A549 (cell line): ENCODE measurements at regions not wholly inside any gene's neighbourhood (a gene's known extent, or its start where the extent isn't known, plus 50 kb on each side); places are given as distances from the start of the nearest gene placed in this dataset.

ENCODE experiments used
- CEBPB ChIP-seq, 2 experiments: fragments of >200 bp in 1 of 2; sonication (Bioruptor Twin) in 1 of 2; formaldehyde crosslinking in 1 of 2; IDR thresholded peaks; 2 replicates each; pipeline ENCODE4 v1.6.1; 2012 to 2016
- CTCF ChIP-seq: fragments of >200 bp; sonication (Bioruptor Twin); formaldehyde crosslinking; IDR thresholded peaks from 3 replicates; pipeline ENCODE4 v1.5.1; 2016
- FOSL2 ChIP-seq, 2 experiments: fragments of 450-650 bp in 1 of 2; fragments of >200 bp in 1 of 2; sonication (Bioruptor Twin) in 1 of 2; formaldehyde crosslinking; IDR thresholded peaks; 2 replicates each; pipeline versions ENCODE4 v1.5.0 to v1.6.1; 2016 to 2020; ENCODE audit warnings: mild to moderate bottlenecking in 1 of 2, moderate library complexity in 1 of 2
- MAX ChIP-seq: IDR thresholded peaks from 2 replicates; pipeline ENCODE4 v1.6.1; 2012
- PBX3 ChIP-seq: IDR thresholded peaks from 2 replicates; pipeline ENCODE4 v1.6.1; 2012
- POLR2A ChIP-seq: IDR thresholded peaks from 2 replicates; pipeline ENCODE4 v1.6.1; 2012; ENCODE audit warnings: mild to moderate bottlenecking, low read length
- SREBF2 ChIP-seq: fragments of 450-650 bp; IDR thresholded peaks from 2 replicates; pipeline ENCODE4 v1.6.1; 2014; ENCODE audit warnings: mild to moderate bottlenecking, moderate library complexity

- TF ChIP-seq SREBF2 (no peak), CTCF (no peak), FOSL2 (IDR thresholded peaks at IDR 0.05) (no peak), FOSL2 (CRISPR knock-in tag; IDR thresholded peaks at IDR 0.05) (no peak), PBX3 (no peak), POLR2A (no peak), CEBPB (IDR thresholded peaks at IDR 0.05) (no peak), MAX (no peak)
Measured at GRCh38 chr12:82225871-82226270, 132.3 kb downstream of the CCDC59 start.
